ENCODE measurements at regions not wholly inside any gene's neighbourhood (a gene's known extent, or its start where the extent isn't known, plus 50 kb on each side); places are given as distances from the start of the nearest gene placed in this dataset.
A peak's percentile ranks its signal among the peaks of the same experiment; 100 is the strongest.

GRCh38 chr11:45399166-45399565, 113.0 kb upstream of the SYT13 start:
- H3K4me1 Mint-ChIP-seq, result peaks cover 21% of the 10 kb centered on the region
- no peak for DNase-seq (ENCODE audit: low spot score)
- H3K4me1 ChIP-seq, result peaks cover 8% of the 10 kb centered on the region
- H3K36me3 ChIP-seq, result no peaks in the 10 kb centered on the region
- peaks cover 12% of the 10 kb centered on the region for H3K27me3 Mint-ChIP-seq (ENCODE audit: insufficient read depth, low read depth)
- peak overlapping the region; percentile 81 for H3K27ac Mint-ChIP-seq
- no peak overlapping the region for H3K4me3 ChIP-seq
- H3K9me3 Mint-ChIP-seq, result no peaks in the 10 kb centered on the region
- H3K4me3 Mint-ChIP-seq, result no peak overlapping the region
- no peaks in the 10 kb centered on the region for H3K27me3 ChIP-seq
- H2AFZ ChIP-seq (replicated peaks), result no peak overlapping the region
- H3K4me2 ChIP-seq, result no peak overlapping the region
- no peak overlapping the region for H3K9ac ChIP-seq
- H4K20me1 ChIP-seq (ENCODE audit: low read depth), result no peaks in the 10 kb centered on the region
- H3K27ac ChIP-seq, result no peak overlapping the region
- no peaks in the 10 kb centered on the region for H3K9me3 ChIP-seq (ENCODE audit: low read depth)
- no peaks in the 10 kb centered on the region for H3K79me2 ChIP-seq (ENCODE audit: low read depth)
- no peaks in the 10 kb centered on the region for H3F3A ChIP-seq (ENCODE audit: low read depth)
- H3K36me3 Mint-ChIP-seq, result peaks cover 1% of the 10 kb centered on the region
- no peak for TF ChIP-seq CTCF (IDR thresholded peaks at IDR 0.05)
- TF ChIP-seq EZH2 (IDR thresholded peaks at IDR 0.05), result no peak

GRCh38 chr11:45398325-45398724, 112.2 kb upstream of the SYT13 start:
- Histone ChIP-seq H3K36me3 (no peaks in the 10 kb centered on the region), H3K4me3 (no peak overlapping the region), H3K4me1 (peaks cover 8% of the 10 kb centered on the region), H3K9me3 (ENCODE audit: low read depth) (no peaks in the 10 kb centered on the region), H2AFZ (replicated peaks) (no peak overlapping the region), H4K20me1 (ENCODE audit: low read depth) (no peaks in the 10 kb centered on the region), H3K27ac (no peak overlapping the region), H3F3A (ENCODE audit: low read depth) (no peaks in the 10 kb centered on the region), H3K27me3 (no peaks in the 10 kb centered on the region), H3K9ac (no peak overlapping the region), H3K4me2 (no peak overlapping the region), H3K79me2 (ENCODE audit: low read depth) (no peaks in the 10 kb centered on the region)
- H3K9me3 Mint-ChIP-seq, result no peaks in the 10 kb centered on the region
- H3K36me3 Mint-ChIP-seq, result peaks cover 1% of the 10 kb centered on the region
- no peak for DNase-seq (ENCODE audit: low spot score)
- H3K4me3 Mint-ChIP-seq, result no peak overlapping the region
- TF ChIP-seq EZH2 (IDR thresholded peaks at IDR 0.05), result no peak
- no peak for TF ChIP-seq EZH2phosphoT487 (IDR thresholded peaks at IDR 0.05)
- TF ChIP-seq CTCF (IDR thresholded peaks at IDR 0.05), result no peak
- peaks cover 21% of the 10 kb centered on the region for H3K4me1 Mint-ChIP-seq
- peaks cover 9% of the 10 kb centered on the region for H3K27me3 Mint-ChIP-seq (ENCODE audit: insufficient read depth, low read depth)
- no peak overlapping the region for H3K27ac Mint-ChIP-seq

- H3K27ac Mint-ChIP-seq, result no peak overlapping the region
- Histone ChIP-seq H4K20me1 (ENCODE audit: low read depth) (no peaks in the 10 kb centered on the region), H3F3A (ENCODE audit: low read depth) (no peaks in the 10 kb centered on the region), H3K27me3 (no peaks in the 10 kb centered on the region), H3K36me3 (no peaks in the 10 kb centered on the region), H3K79me2 (ENCODE audit: low read depth) (no peaks in the 10 kb centered on the region), H2AFZ (replicated peaks) (no peak overlapping the region), H3K9me3 (ENCODE audit: low read depth) (no peaks in the 10 kb centered on the region), H3K4me2 (no peak overlapping the region), H3K9ac (no peak overlapping the region), H3K27ac (no peak overlapping the region), H3K4me3 (no peak overlapping the region), H3K4me1 (peaks cover 8% of the 10 kb centered on the region)
- H3K27me3 Mint-ChIP-seq (ENCODE audit: insufficient read depth, low read depth), result peaks cover 8% of the 10 kb centered on the region
- peaks cover 1% of the 10 kb centered on the region for H3K36me3 Mint-ChIP-seq
- DNase-seq (ENCODE audit: low spot score), result no peak
- H3K9me3 Mint-ChIP-seq, result no peaks in the 10 kb centered on the region
- peaks cover 27% of the 10 kb centered on the region for H3K4me1 Mint-ChIP-seq
- no peak overlapping the region for H3K4me3 Mint-ChIP-seq
- TF ChIP-seq CTCF (IDR thresholded peaks at IDR 0.05), result no peak
- TF ChIP-seq EZH2 (IDR thresholded peaks at IDR 0.05), result no peak
- no peak for TF ChIP-seq EZH2phosphoT487 (IDR thresholded peaks at IDR 0.05)
Measured at GRCh38 chr11:45396394-45396793, 110.3 kb upstream of the SYT13 start.

GRCh38 chr11:45395947-45396346, 109.8 kb upstream of the SYT13 start:
- Mint-ChIP-seq H3K36me3 (peaks cover 1% of the 10 kb centered on the region), H3K27me3 (ENCODE audit: insufficient read depth, low read depth) (peaks cover 8% of the 10 kb centered on the region), H3K4me1 (peaks cover 28% of the 10 kb centered on the region)

More at GRCh38 chr11:45395947-45396346, 109.8 kb upstream of the SYT13 start:
- H3F3A ChIP-seq (ENCODE audit: low read depth), result no peaks in the 10 kb centered on the region
- no peaks in the 10 kb centered on the region for H4K20me1 ChIP-seq (ENCODE audit: low read depth)
- DNase-seq (ENCODE audit: low spot score), result no peak
- H3K4me3 ChIP-seq, result no peak overlapping the region
- Mint-ChIP-seq H3K27ac (peak overlapping the region; percentile 3), H3K9me3 (no peaks in the 10 kb centered on the region), H3K4me3 (no peak overlapping the region)
- H3K9me3 ChIP-seq (ENCODE audit: low read depth), result no peaks in the 10 kb centered on the region
- H3K4me2 ChIP-seq, result no peak overlapping the region
- no peak overlapping the region for H3K27ac ChIP-seq
- H3K79me2 ChIP-seq (ENCODE audit: low read depth), result no peaks in the 10 kb centered on the region
- H2AFZ ChIP-seq (replicated peaks), result no peak overlapping the region
- TF ChIP-seq EZH2phosphoT487 (IDR thresholded peaks at IDR 0.05) (no peak), CTCF (IDR thresholded peaks at IDR 0.05) (no peak), EZH2 (IDR thresholded peaks at IDR 0.05) (no peak)
- peaks cover 8% of the 10 kb centered on the region for H3K4me1 ChIP-seq
- H3K27me3 ChIP-seq, result no peaks in the 10 kb centered on the region
- H3K36me3 ChIP-seq, result no peaks in the 10 kb centered on the region
- no peak overlapping the region for H3K9ac ChIP-seq

All from neural progenitor cell (in vitro differentiated cells).